Calu3 (cell line): ENCODE measurements at regions not wholly inside any gene's neighbourhood (a gene's known extent, or its start where the extent isn't known, plus 50 kb on each side); places are given as distances from the start of the nearest gene placed in this dataset.

Experiments used
- BruUV-seq: library from RNA; stranded (reverse); fragments of 400-500 nt; replicated peaks from 2 replicates; lab custom pipeline; 2021; lab: Mats Ljungman, UMichigan
- CTCF ChIA-PET: fragments of 300-600 bp; sonication (Branson Sonifier 250); formaldehyde crosslinking; loops from one replicate; lab custom pipeline; 2022; ENCODE audit warnings: antibody characterized with exemption; lab: Charles Lee
- DNase-seq: peaks from one replicate; pipeline ENCODE4 v3.0.0; 2022
- H3K27ac Mint-ChIP-seq: one replicate; pipeline ENCODE4 v1.8.0; 2022; ENCODE audit warnings: mixed read lengths; ENCODE audit not compliant: unreplicated experiment
- H3K27me3 Mint-ChIP-seq: one replicate; pipeline ENCODE4 v1.8.0; 2022; ENCODE audit warnings: mixed read lengths; ENCODE audit not compliant: unreplicated experiment
- H3K36me3 Mint-ChIP-seq: one replicate; pipeline ENCODE4 v1.8.0; 2022; ENCODE audit warnings: mild to moderate bottlenecking, moderate library complexity, mixed read lengths; ENCODE audit not compliant: insufficient read depth, unreplicated experiment
- H3K4me1 Mint-ChIP-seq: one replicate; pipeline ENCODE4 v1.8.0; 2022; ENCODE audit warnings: mild to moderate bottlenecking, low read depth, mixed read lengths; ENCODE audit not compliant: unreplicated experiment
- H3K4me3 Mint-ChIP-seq: one replicate; pipeline ENCODE4 v1.8.0; 2022; ENCODE audit warnings: mild to moderate bottlenecking, low read depth, moderate library complexity, mixed read lengths; ENCODE audit not compliant: unreplicated experiment
- H3K9me3 Mint-ChIP-seq: one replicate; pipeline ENCODE4 v1.8.0; 2022; ENCODE audit warnings: low read depth, mixed read lengths; ENCODE audit not compliant: unreplicated experiment
- CTCF ChIP-seq: fragments of 200-600 bp; IDR thresholded peaks from one replicate; pipeline ENCODE4 v1.8.0; 2022; ENCODE audit warnings: antibody characterized with exemption; ENCODE audit not compliant: unreplicated experiment
- intact Hi-C: fragments of 100-400 bp; cut with micrococcal nuclease; formaldehyde crosslinking; loops from one replicate; pipeline ENCODE4 v1.10.0; 2022; ENCODE audit not compliant: unreplicated experiment

DNA sequence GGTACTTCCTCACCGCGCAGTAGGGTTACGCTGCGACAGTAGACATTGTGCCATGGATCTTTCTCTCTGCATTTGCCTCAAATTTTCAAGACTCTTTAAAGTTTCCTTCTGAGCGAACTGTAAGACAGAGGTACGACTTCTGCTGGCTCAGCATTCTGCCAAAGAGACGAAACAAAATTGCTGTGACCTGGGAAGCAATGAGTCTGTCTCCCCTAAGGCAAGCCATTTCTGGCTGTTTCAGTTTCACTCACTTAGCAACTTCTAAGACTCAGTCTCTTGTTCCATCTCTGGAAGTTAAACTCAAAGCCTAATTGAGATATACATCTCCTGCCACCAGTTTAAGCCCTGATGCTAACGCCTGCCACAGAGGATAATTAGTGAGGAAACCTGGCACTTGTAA, 510.9 kb upstream of the DAB1 start:
- no peak for TF ChIP-seq CTCF
- CTCF ChIA-PET = no interaction called here
- BruUV-seq = no TSS peak
- no peaks in the 10 kb centered on the region for H3K36me3 Mint-ChIP-seq
- no peaks in the 10 kb centered on the region for H3K4me1 Mint-ChIP-seq
- no peaks in the 10 kb centered on the region for H3K27me3 Mint-ChIP-seq
- no peak for DNase-seq
- H3K27ac Mint-ChIP-seq = no peak overlapping the region
- intact Hi-C loops = no loop called here
- peaks cover 5% of the 10 kb centered on the region for H3K9me3 Mint-ChIP-seq
- H3K4me3 Mint-ChIP-seq = no peak overlapping the region

DNA sequence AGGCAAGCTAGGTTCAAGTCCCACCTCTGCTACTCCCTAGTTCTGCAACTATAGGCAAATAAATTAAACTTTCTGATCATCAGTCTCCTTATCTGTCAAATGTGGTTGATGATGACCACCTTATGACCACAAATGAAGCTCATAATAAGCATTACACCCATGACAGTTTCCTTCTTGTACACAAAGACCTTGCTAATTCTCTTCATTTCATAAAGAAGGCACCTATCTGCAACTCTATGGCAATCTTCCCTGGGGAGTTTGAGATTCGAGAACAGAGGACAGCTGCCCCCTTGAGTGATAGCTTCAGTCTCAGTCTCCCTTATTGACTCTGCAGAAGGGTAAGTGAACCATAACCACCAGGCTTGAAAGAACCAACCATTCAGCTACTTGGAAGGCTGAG, 503.1 kb upstream of the DAB1 start:
- Mint-ChIP-seq H3K36me3 (no peaks in the 10 kb centered on the region), H3K9me3 (no peaks in the 10 kb centered on the region), H3K4me3 (no peak overlapping the region), H3K4me1 (no peaks in the 10 kb centered on the region), H3K27me3 (peaks cover 20% of the 10 kb centered on the region), H3K27ac (no peak overlapping the region)
- CTCF ChIA-PET = no interaction called here
- DNase-seq = no peak
- no peak for TF ChIP-seq CTCF
- no TSS peak for BruUV-seq
- intact Hi-C loops = no loop called here

- no peaks in the 10 kb centered on the region for H3K9me3 Mint-ChIP-seq
Measured at GRCh38 chr1:57926025-57926552, 502.2 kb upstream of the DAB1 start.

GRCh38 chr1:57925226-57925625, 501.4 kb upstream of the DAB1 start:
- intact Hi-C loops = no loop called here
- no peaks in the 10 kb centered on the region for H3K9me3 Mint-ChIP-seq
- CTCF ChIA-PET = no interaction called here
- DNase-seq = no peak
- no peaks in the 10 kb centered on the region for H3K4me1 Mint-ChIP-seq
- no peak overlapping the region for H3K4me3 Mint-ChIP-seq
- H3K36me3 Mint-ChIP-seq = no peaks in the 10 kb centered on the region
- TF ChIP-seq CTCF = no peak
- H3K27me3 Mint-ChIP-seq = peaks cover 28% of the 10 kb centered on the region
- BruUV-seq = no TSS peak
- no peak overlapping the region for H3K27ac Mint-ChIP-seq

More at GRCh38 chr1:57926025-57926552, 502.2 kb upstream of the DAB1 start:
- Mint-ChIP-seq H3K4me3 (no peak overlapping the region), H3K27ac (no peak overlapping the region), H3K36me3 (no peaks in the 10 kb centered on the region), H3K27me3 (peaks cover 28% of the 10 kb centered on the region), H3K4me1 (no peaks in the 10 kb centered on the region)
- intact Hi-C loops = no loop called here
- CTCF ChIA-PET = no interaction called here
- TF ChIP-seq CTCF = no peak
- no TSS peak for BruUV-seq
- no peak for DNase-seq
